Right cardiac atrium (tissue), 5 donors: ENCODE measurements at regions not wholly inside any gene's neighbourhood (a gene's known extent, or its start where the extent isn't known, plus 50 kb on each side); places are given as distances from the start of the nearest gene placed in this dataset.
A peak's percentile ranks its signal among the peaks of the same experiment; 100 is the strongest.

ENCODE experiments used
- ATAC-seq, 2 donors: fragments of 200-7000 bp; cut with Tn5 transposase; one replicate each; pipeline versions ENCODE4 v1.8.0 to v1.9.1; 2020; ENCODE audit warnings: moderate library complexity in 2 of 2, mild to moderate bottlenecking in 1 of 2
- DNase-seq, 3 donors: peaks; one replicate each; pipeline ENCODE4 v3.0.0-alpha.2; 2020
- H3K27ac ChIP-seq: one replicate; pipeline ENCODE4 v1.5.1; 2013; ENCODE audit warnings: mild to moderate bottlenecking, low read length, control low read depth, moderate library complexity
- H3K27me3 ChIP-seq: one replicate; pipeline ENCODE4 v1.6.1; 2013; ENCODE audit not compliant: control insufficient read depth, insufficient read depth
- H3K4me1 ChIP-seq: one replicate; pipeline ENCODE4 v1.6.1; 2013; ENCODE audit warnings: low read length; ENCODE audit not compliant: control insufficient read depth, insufficient read depth
- H3K4me3 ChIP-seq: one replicate; pipeline ENCODE4 v1.5.1; 2013; ENCODE audit warnings: low read length, control low read depth
- H3K9me3 ChIP-seq: one replicate; pipeline ENCODE4 v1.6.1; 2013; ENCODE audit warnings: low read length; ENCODE audit not compliant: control insufficient read depth
- WGBS: extraction: QIAGEN DNeasy Blood & Tissue Kit; methylation state at CpG from one replicate; pipeline ENCODE4 v1.1.7; 2013; 5-methylcytosine and 5-hydroxymethylcytosine counted together
- intact Hi-C, 4 donors: fragments of 100-400 bp; cut with DNase I; formaldehyde crosslinking; loops; one replicate each; pipeline versions ENCODE4 v1.11.0 to v1.14.0; 2022 to 2023
- donor health status: healthy with polysubstance abuse.
- donor health status: DM: no; HTN: yes; CAD: no.
- donor health status: DM: no; HTN: no; CAD: no.
- donor health status: DM: no; HTN: yes; CAD: no; lungs with severe emphysema.
- donor health status: DM: yes; HTN: yes; CAD: no.

DNA sequence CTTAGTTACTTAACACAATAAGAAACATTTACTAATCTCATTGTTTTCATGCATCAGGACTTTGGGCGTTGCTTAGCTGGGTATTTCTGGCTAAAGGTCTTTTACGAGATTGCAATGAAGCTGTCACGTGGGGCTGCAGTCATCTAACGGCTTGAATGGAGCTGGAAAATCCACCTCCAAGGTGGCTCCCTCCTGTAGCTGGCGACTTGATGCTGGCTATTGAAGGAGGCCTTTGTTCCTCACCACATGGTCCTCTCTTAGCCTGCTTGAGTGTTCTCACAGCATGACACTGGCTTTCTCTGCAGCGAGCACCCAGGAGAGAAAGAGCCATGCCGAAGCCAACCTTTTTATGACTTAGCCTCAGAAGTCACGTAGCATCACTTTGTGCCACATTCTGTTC, 92.0 kb downstream of the NHLRC3 start:
- H3K4me1 ChIP-seq, result no peaks in the 10 kb centered on the region
- H3K9me3 ChIP-seq, result no peaks in the 10 kb centered on the region
- H3K27me3 ChIP-seq, result no peaks in the 10 kb centered on the region
- DNase-seq, result no peak
- no peak overlapping the region for H3K27ac ChIP-seq
- H3K4me3 ChIP-seq, result no peak overlapping the region
- WGBS, result 87% methylated on average over 8 of the region's 8 CpGs
- intact Hi-C loops, result no loop called here
- no peak for ATAC-seq

GRCh38 chr13:39132286-39133230, 94.3 kb downstream of the NHLRC3 start:
- Histone ChIP-seq H3K9me3 (no peaks in the 10 kb centered on the region), H3K27me3 (no peaks in the 10 kb centered on the region), H3K4me1 (no peaks in the 10 kb centered on the region), H3K27ac (no peak overlapping the region), H3K4me3 (no peak overlapping the region)
- no peak for DNase-seq
- no peak for ATAC-seq
- intact Hi-C loops, result no loop called here
- WGBS, result 83% methylated on average over 4 of the region's 4 CpGs

DNA sequence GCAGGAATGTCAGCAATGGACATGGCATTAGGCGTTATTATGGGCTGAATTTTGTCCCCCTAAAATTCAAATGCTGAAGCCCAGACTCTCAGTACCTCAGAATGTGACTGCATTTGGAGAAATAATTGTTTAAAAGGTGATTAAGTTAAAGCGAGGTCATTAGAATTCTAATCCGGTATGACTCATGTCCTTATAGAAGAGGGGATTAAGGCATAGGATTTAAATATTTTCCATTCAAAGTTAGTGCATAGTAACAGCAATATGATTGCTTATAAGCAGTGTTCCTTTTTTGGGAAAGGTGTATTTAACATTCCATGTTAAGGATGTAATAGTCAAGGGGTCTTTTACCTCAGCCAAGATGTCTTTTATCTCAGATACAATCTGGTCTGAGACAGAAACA, 95.5 kb downstream of the NHLRC3 start:
- DNase-seq, result no peak
- Histone ChIP-seq H3K27ac (no peak overlapping the region), H3K9me3 (no peaks in the 10 kb centered on the region), H3K27me3 (no peaks in the 10 kb centered on the region), H3K4me3 (no peak overlapping the region), H3K4me1 (no peaks in the 10 kb centered on the region)
- 90% methylated on average over 3 of the region's 3 CpGs for WGBS
- ATAC-seq, result no peak
- intact Hi-C loops, result no loop called here

DNA sequence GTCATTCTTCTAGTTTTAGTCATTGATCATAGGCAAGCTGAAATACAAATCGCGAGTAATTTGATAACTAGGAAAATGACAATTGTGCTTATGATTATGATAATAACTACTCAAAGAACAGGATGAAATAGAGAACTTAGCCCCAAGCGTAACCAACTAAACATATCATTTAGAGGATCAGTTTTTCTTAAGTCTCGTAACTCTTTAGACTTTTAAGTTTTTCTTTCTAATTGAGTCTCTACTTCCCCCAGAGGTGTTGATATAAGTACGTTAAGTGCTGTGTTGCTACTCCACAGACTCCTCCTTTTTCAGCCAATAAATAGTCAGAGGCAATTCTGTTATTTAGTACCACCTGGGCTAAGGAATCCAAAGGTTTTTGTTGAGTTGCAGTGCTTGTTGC, 96.3 kb downstream of the NHLRC3 start:
- no peaks in the 10 kb centered on the region for H3K27me3 ChIP-seq
- ATAC-seq (no peak), DNase-seq (no peak)
- H3K4me1 ChIP-seq, result no peaks in the 10 kb centered on the region
- H3K27ac ChIP-seq, result no peak overlapping the region
- H3K9me3 ChIP-seq, result no peaks in the 10 kb centered on the region
- intact Hi-C loops, result no loop called here
- WGBS, result 94% methylated on average over 5 of the region's 5 CpGs
- no peak overlapping the region for H3K4me3 ChIP-seq

DNA sequence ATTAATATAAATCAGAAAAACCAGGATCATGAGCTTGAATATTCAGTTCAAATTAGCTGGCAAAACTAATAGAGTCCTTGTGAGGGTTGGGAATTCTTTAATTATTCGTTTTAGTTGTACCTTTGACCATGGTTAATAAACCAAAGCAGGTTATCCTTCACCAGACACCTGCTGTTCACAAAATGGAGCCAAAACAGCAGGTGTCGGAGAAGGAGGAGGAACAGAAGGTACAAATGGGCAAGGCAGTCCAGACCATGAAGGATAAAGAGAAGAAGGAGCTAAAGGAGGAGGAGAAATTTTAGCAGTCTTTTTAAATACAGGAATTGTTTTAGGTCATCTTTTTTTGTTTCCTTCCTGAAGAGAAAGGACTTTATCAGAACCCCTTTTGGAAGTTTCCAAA, 106.1 kb downstream of the NHLRC3 start:
- H3K4me1 ChIP-seq, result no peaks in the 10 kb centered on the region
- DNase-seq, result no peak
- H3K27me3 ChIP-seq, result no peaks in the 10 kb centered on the region
- whole genome bisulfite sequencing, result 77% methylated on average over 2 of the region's 2 CpGs
- H3K27ac ChIP-seq, result no peak overlapping the region
- intact Hi-C loops, result loop anchor here (2.0 to 10.0 kb wide), 3 partner anchors 118 to 470 kb away; no protein-coding TSS in a partner anchor
- no peak for ATAC-seq
- H3K9me3 ChIP-seq, result no peaks in the 10 kb centered on the region
- no peak overlapping the region for H3K4me3 ChIP-seq

DNA sequence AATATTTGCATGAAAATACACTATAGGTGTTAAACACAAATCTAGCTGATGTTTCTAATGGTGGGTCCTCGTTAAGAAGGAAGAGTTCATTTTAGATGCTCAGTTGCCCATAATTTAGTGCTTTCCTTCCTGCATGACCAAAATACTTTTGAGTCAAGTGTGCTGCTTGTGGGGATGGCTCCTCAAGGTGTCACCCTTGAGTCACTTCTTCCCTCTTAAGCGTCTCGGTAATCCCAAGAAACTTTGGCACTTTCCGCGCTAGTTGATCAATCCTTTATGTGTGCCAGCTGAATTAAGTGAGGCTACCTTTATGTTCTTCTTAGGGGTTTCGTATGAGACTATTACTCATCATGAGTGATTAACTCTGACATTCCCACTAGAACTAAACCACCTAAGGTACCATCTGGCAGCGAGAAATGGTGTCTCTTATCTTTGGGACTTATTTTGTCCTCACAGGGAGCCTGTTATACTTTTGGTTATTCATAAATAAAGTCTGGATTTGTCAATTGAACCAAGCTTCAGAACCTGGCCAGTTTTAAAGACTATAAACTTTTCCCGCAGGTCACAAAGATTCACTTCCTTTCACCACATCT, 106.8 kb downstream of the NHLRC3 start:
- 16% methylated on average over 8 of the region's 8 CpGs for WGBS
- intact Hi-C loops, result loop anchor here (2.0 to 10.0 kb wide), 7 partner anchors 112 to 472 kb away; no protein-coding TSS in a partner anchor
- Histone ChIP-seq H3K27ac (no peak overlapping the region), H3K9me3 (no peaks in the 10 kb centered on the region), H3K4me3 (peak overlapping the region; percentile 27), H3K27me3 (no peaks in the 10 kb centered on the region), H3K4me1 (no peaks in the 10 kb centered on the region)
- ATAC-seq (peak; percentile 71 to 75), DNase-seq (peak in 2 of 3 donors; percentile 51 to 72)

DNA sequence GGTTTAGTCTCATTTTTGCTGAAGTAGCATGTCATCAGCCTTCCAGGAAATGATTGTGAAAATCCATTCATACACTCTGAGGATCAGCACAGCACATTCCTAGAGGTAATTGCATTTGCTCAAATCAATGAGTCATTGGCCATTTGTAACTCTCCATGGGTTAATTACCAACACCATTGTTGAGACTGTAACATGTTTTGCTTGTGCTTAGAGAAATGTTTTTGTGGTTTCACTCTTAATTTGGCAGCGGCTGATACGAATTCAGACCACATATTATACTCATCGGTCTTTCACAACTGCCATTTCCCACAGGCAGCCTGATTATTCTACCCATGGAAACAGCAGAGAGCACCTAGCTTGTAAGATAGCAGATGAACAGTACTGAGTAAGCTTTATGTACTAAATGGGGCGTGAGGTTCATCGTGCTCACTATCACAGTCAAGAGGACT, 110.3 kb downstream of the NHLRC3 start:
- intact Hi-C loops, result loop anchor here (5.0 to 10.0 kb wide), 6 partner anchors 109 to 469 kb away; no protein-coding TSS in a partner anchor
- 47% methylated on average over 5 of the region's 5 CpGs for WGBS
- no peak overlapping the region for H3K27ac ChIP-seq

DNA sequence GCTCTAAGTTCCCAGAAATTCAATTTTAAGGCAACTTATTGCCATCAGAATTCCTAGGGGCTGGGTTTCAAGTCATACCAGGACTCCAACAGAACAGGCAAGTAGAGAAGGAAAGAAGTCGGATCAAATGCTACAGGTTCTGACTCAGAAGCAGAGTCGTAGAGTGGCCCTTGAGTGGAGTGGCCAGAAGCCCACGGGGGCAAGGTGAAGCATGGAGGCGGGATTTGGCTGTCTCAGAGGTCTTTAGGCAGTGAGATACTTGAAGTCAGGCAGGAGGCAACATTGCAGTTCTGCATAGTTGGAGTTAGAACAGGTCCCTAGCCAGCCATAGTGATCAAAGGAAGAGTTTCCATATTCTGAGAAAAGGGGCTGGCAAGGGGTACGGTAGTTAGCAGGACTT, 111.6 kb downstream of the NHLRC3 start:
- Histone ChIP-seq H3K27me3 (no peaks in the 10 kb centered on the region), H3K9me3 (no peaks in the 10 kb centered on the region), H3K27ac (no peak overlapping the region), H3K4me1 (no peaks in the 10 kb centered on the region), H3K4me3 (no peak overlapping the region)
- no peak for DNase-seq
- intact Hi-C loops, result loop anchor here (5.0 to 10.0 kb wide), 6 partner anchors 107 to 467 kb away; no protein-coding TSS in a partner anchor
- 92% methylated on average over 5 of the region's 5 CpGs for WGBS
- no peak for ATAC-seq

More for the DNA sequence above, 110.3 kb downstream of the NHLRC3 start:
- ATAC-seq (peak in 1 of 2 donors; percentile 33), DNase-seq (no peak)
- Histone ChIP-seq H3K4me3 (no peak overlapping the region), H3K27me3 (no peaks in the 10 kb centered on the region), H3K9me3 (no peaks in the 10 kb centered on the region), H3K4me1 (no peaks in the 10 kb centered on the region)

DNA sequence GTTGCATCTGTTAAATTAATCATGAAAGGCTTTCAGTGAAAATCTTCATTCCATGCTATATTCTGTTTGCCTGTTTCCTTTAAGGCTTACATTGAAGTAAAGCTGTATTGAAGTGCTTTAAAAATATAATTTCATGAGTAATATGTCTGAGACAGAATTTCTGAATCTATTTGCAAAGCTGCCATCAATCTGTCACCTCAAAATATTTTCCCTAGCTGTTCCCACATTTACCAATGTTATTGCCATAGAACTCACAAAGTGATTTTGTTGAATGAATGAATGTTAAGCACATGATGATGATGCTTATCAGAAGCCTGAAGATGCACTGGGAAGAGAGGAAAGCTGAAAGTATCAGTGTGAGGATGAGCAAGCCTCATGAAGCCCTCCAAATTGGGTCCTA, 115.8 kb downstream of the NHLRC3 start:
- H3K4me1 ChIP-seq, result peaks cover 1% of the 10 kb centered on the region
- no peaks in the 10 kb centered on the region for H3K9me3 ChIP-seq
- intact Hi-C loops, result no loop called here
- H3K27me3 ChIP-seq, result no peaks in the 10 kb centered on the region
- ATAC-seq (no peak), DNase-seq (no peak)
- no peak overlapping the region for H3K4me3 ChIP-seq
- H3K27ac ChIP-seq, result no peak overlapping the region

- Histone ChIP-seq H3K27ac (peak overlapping the region; percentile 72), H3K9me3 (no peaks in the 10 kb centered on the region), H3K4me3 (no peak overlapping the region), H3K27me3 (no peaks in the 10 kb centered on the region), H3K4me1 (peaks cover 5% of the 10 kb centered on the region)
- intact Hi-C loops, result no loop called here
- no peak for ATAC-seq
- WGBS, result 23% methylated on average over 4 of the region's 4 CpGs
- no peak for DNase-seq
These were observed 121.1 kb downstream of the NHLRC3 start for GRCh38 chr13:39159393-39159792.

DNA sequence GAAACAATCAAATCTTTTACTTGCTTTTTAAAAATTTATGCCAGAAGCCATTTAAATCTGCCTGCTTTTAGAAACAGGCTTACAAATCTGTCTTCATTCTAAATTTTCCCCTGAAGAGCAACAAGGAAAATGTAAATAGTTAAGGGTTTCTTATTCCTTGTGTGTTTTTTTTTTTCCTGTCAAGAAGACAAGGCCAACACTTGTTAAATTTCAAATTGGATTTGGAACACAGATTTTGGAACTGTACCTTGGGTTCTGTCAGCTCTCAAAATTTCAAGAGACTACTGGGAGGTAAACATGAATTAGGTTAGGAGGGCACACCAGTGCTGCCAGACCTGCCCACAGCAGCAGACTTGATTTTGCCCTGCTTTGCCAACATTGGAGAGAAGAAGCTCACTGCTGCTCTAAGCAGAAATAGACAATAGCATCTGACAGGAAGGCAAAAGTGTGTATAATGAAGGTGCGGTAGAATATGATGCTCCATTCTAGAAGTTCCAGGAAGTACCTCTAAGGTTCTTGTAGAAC, 121.7 kb downstream of the NHLRC3 start:
- ATAC-seq, result no peak
- Histone ChIP-seq H3K4me3 (no peak overlapping the region), H3K27me3 (no peaks in the 10 kb centered on the region), H3K9me3 (no peaks in the 10 kb centered on the region), H3K27ac (no peak overlapping the region), H3K4me1 (peaks cover 5% of the 10 kb centered on the region)
- DNase-seq, result no peak
- intact Hi-C loops, result no loop called here
- WGBS, result 72% methylated on average over 1 of the region's 1 CpG
